HG03103 (cell line): ENCODE measurements at regions not wholly inside any gene's neighbourhood (a gene's known extent, or its start where the extent isn't known, plus 50 kb on each side); places are given as distances from the start of the nearest gene placed in this dataset.

Experiments used
- ATAC-seq: cut with Tn5 transposase; IDR thresholded peaks from one replicate; pipeline ENCODE4 v1.9.1; 2021; ENCODE audit warnings: low read depth; ENCODE audit not compliant: unreplicated experiment

DNA sequence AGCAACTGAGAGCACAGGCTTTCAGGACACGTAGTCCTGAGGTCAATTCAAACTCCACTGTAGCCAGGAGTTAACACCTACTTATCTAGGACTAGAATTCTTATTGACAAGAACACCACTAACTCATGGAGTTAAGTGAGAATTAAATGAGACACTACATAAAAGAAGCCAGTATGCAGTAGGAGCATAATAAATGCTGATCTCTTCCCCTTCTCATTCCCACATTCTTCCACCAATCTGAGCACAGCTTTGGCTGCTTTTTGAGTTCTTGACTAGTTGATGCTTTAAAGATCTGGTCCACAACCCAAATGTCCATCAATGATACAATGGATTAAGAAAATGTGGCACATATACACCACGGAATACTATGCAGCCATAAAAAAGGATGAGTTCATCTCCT is 55.2 kb downstream of the TTC32 start:
- ATAC-seq = no peak

DNA sequence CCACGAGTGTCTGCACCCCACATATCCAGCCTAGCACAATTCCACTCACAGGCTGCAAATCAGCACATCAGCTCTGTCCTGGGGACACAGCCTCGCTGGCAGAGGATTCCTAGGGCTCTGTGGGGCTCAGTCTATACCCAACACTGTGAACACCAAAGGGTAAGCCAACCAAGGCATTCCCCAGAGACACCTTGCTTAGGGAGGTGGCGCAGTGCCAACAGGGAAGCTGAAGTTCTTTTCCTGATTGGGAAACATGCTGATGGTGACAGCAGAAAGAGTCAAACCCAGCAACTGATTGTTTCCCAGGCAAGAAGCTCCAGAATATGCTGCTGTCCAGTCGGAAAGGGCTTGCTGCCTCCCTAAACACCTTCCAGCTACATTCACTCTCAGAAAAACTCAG is 55.8 kb downstream of the TTC32 start:
- no peak for ATAC-seq

DNA sequence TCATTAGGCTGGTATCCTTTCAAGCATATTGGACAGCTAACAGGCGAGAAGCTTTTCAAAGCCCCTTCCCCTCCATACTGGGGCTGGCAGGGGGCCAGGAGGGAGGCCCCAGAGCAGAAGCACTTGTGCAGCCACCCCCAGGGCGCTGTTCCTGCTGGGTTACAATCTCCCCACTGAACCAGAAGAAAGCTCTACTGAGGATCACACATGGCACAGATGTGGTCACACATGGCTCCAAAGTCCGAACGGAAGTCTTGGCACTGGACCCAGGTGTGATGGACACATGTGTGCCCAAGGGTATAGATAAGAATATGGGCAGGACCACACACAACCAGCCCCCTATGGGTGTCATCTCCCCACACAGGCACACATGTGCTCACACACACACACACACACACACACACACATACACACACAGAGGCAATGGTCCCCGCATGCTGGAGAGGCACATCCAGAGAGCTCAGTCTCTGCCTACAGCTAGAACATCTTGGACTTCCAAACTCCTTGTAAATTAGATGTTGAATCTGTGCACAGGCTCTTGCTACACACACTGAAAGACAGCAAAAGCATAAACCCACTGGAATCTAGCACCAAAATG is 56.4 kb downstream of the TTC32 start:
- no peak for ATAC-seq

DNA sequence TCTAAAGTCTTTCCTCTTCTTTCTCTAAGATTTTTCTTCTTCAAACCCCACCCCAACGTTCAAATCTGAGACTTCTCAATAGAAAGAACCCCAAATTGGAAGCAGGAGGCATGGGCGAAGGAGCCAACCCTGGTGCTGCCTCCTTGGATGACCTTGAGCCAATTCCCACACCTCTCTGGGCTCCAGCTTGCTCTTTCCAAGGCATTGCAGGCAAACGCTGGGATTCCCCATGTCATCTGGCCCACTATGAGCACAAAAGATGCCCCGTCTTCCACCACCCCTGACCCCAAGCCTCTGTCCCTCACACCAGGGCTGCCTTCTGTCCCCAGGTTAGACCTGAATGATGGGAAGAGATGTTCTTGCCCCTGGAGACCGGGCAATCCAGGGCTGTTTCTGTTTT is 57.0 kb downstream of the TTC32 start:
- no peak for ATAC-seq

DNA sequence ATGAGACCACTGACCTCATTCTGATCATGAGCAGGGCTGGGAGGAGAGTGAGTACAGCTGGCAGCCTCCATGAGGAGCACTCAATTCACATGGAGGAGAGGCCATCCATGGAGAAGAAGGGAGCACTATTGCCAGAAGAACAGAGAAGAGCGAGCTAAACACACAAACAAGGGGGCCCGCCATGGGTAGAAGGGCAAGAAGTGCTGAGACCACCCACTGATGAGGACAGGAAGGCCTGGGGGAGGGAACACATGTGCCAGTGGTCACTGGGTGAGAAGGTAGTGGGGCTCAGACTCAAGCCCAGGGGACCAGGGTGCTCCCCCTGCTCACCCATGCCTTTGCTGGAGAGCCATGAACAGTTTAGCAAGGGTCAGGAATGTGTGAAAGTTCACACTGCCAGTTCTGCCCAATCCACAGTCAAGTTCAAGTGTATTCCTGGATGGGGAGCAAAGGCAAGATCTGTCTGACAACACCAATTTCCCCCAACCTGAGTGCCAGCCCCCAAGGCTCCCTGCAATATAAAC is 57.7 kb downstream of the TTC32 start:
- no peak for ATAC-seq

DNA sequence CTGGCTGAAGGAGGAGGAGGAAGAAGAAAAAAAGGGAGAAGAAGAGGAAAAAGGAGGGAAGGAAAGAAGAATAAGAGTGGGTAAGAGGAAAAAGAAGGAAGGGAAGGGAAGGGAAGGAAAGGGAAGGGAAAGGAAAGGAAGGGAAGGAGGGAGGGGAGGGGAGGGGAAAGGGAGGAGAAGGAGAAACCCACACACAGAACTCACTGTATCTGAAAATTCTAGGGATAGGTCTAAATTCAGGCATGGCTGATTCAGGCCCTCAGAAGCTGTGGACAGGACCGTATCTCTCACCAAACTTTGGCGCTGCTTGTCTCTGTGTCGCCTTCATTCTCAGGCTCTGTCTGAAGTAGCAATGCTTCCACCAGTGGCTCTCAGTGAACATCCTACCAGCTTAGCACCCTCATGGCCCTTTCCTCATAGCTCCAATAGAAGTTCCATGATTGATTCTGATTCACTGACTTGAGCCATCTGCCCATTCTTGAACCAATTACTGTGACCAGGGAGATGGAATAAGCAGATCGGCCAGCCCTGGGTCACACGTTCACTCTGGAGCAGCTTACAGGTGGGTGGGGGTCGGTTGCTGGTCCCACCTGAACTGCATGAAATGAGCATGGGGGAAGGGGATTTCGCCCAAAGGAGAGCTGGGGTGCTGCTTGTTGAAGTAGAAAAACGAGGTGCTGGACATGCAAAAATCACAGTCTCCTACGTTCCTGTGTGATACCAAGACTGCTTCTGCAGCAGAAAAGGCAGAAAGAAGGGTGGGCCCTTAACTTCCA is 59.7 kb downstream of the TTC32 start:
- ATAC-seq = no peak

DNA sequence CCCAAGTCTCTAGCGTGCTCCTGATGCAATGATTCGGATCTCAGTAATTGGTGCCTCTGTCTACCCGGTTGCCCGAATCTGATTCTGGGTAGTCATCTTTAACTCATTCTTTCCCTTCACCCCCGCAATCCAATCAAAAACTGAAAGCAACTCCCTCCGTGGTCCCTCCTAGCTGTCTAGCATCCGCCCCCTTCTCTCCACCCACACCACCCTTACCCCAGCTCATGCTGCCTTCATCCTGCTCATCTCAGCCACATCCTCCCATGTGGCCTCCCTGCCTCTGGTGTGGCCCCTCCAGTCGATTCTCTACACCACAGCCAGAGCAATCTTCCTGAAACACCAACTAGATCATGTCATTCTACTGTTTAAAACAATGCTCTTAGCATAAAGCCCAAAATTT is 62.3 kb downstream of the TTC32 start:
- no peak for ATAC-seq

DNA sequence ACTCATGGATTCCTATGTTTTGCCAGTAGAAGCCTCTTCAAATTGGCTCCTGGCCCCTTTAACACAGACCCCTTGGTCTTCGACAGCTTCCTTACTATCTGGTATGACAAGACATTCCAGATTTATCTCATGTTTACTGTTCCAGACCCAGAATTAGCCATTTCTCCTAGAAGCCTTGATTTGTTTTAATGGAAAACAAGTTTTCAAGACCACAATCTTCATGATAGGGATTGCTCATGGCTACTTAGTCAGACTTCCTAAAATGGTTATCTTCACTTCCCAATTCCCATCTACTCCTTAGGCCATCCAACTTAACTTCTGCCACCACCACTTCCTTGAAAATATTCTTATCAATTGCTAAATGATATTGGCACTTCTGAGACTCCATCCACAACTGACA is 63.2 kb downstream of the TTC32 start:
- ATAC-seq = no peak

DNA sequence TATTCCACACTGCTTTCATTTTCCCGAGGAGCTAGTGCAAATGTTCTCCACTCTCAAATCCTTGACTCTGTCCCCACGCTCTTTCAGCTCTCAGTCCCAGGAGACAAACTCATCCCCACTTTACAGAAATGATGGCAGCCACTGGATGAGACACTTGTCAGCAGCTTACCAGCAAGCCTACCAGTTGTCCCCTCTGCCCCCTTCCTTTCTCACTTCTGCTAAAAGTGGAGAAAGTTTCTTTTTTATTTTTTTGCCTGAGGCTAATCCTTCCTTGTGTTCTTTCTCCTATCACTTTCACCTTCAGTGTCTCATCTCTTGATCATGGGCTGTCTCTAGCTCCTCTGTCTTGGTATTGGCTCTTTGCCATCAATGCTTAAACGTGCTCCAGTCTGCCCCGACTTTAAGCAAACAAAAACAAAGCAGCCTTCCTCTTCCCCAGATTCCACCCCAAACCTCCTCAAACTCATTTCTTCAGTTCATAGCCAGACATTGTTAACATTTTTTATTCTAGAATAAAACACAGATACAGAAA is 64.5 kb downstream of the TTC32 start:
- no peak for ATAC-seq

DNA sequence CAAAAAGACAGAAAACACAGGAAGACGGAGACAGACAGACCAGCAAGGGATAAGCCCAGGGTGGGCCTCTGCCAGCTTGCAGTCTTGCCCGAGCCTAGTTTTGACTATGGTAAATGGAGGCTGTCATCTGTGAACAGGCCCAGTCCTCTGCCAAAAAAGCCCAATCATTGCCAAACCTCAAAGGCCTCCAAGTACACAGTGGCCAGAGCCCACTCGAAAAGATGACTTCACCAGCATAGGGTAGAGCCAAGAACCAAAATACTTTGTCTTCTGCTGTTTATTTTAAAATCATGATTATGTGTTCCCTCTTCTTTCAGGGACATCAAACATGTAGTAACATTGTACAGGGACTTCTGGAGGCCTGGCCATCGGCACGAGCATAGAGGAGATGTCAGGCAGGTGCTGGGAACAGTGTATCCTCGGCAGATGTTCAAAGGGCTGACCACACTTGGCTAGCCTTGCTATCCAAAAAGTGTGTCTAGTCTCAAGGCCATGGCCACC is 66.0 kb downstream of the TTC32 start:
- ATAC-seq = no peak

DNA sequence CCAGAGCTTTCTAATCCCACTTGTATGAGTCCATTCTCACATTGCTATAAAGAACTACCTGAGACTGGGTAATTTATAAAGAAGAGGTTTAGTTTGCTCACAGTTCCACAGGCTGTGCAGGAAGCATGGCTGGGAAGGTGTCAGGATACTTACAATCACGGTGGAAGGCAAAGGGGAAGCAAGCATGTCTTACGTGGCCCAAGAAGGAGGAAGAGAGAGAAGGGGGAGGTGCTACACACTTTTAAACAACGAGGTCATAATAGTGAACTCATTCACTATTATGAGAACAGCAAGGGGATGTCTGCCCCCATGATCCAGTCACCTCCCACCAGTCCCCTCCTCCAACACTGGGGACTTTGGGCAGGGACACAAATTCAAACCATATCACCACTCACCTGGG is 67.8 kb downstream of the TTC32 start:
- no peak for ATAC-seq

DNA sequence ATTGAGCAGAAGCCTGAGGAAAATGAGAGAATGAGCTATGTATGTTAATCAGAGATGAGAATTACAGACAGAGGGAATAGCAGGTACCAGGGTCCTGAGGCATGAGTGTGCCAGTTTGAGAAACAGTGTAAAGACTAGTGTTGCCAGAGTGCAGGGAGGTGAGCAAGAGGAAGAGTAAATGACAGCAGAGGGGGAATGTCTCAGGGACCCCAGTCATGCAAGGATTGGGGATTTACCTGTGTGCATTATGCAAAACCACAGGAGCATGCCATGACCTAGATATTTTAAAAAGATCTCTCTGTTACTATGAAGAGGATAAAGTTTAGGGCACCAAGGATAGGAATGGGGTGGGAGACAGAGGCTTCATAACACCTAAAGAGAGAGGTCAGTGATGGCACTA is 72.1 kb downstream of the TTC32 start:
- no peak for ATAC-seq

DNA sequence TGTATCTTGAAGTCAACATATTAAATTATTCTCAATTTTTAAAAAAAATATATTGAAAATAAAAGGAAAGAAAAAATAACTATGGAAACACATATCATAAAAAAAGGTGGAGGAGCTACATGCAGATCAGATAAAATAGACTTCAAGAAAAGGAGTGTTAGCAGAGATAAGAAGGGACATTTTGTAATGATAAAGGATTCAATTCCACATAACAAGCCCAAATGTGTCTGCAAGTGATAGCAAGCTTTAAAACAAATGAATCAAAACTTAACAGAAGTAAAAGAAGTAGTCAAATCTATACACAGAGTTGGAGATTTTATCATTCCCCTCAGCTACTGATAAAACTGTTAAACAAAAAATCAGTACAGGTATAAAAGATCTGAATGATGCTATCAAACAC is 74.9 kb downstream of the TTC32 start:
- ATAC-seq = no peak

DNA sequence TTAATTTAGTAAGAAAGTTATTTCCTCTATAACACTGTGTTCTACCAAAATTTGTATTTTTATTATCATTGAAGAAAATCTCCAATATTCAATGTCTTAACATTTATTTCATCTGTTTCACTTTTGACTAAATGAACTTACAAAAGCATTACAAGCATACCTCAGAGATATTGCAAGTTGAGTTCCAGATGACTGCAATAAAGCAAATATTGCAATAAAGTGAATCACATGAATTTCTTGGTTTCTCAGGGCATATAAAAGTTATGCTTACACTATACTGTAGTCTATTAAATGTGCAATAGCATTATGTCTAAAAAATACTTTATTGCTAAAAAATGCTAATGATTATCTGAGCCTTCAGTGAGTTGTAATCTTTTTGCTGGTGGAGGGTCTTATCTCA is 78.3 kb downstream of the TTC32 start:
- no peak for ATAC-seq

DNA sequence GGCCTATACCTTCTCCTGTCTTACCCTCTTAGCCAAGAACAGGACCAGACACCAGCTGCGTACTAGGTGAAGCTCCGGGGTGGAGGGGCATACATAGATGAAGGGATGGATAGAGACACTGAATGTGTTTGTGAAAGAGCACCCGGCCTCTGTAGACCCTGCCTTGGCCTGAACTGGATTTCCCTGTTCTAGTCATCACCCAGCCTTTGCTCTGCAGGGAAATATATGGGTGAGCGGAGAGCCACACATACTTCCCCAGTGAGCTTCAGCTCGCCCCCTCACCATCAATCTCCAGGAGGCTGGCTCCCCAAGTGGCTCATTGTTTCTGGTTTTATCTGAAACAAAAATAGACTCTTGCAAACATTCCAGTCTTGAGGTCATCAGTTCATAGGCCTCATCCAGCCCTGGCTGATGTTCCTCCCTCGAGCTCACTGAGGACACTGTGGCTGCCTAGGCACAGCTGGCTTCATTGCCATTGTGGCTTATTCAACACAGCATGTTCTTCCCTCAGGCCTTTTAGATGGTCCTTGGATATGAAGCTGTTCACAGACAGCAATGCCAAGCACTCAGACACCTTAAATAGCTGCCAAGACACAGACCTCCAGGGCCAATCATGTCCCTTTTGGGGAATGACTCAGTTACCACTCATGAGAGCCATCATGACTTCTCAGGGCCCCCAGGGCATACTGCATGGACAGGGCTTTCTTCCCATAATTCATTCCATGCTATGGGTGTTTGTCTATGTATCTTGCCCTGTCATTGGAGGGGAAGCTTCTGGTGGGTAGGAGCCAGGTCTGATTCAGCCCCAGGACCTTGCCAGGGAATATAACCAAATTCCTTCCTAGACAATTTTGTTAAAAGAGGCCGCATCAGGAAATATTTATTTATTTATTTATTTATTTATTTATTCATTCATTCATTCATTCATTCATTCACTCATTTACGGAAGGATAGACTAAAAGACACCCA is 82.4 kb downstream of the TTC32 start:
- ATAC-seq = no peak

DNA sequence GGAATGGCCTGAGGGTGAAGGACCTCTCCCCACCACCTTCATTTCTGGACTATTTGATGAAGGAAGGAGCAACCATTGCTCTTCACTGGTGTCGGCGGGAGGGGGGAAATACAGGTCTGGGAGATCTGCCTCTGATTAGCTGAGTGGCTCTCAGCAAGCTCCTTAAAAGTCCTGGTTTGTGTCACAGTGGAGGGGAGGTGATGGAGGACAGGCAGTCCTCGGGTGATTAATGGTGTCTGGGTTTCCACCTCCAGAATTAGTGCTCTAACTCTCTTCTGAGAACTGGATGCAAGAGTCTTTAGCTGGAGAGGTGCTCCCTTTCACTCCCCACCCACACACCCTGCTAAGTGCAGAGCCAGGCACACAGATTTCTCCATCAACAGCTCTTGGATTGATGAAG is 83.2 kb downstream of the TTC32 start:
- ATAC-seq = no peak

DNA sequence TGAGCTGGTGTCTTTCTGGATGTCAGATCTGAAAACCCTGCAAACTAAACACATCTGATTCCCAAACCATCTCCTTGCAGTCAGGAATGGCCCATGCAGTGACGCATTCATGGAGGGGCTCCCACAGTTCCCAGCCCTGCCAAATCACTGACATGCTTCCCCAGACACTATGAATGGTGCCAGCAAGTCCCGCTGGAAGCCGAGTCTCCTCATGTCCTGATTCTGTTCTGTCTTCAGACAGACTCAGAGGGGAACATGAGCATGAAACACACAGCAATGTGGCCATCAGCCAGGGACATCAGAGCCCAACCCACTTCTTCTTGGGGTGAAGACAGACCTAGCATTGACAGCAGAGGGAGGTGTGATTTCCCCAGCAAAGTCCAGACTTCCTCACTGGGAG is 83.7 kb downstream of the TTC32 start:
- ATAC-seq = no peak

DNA sequence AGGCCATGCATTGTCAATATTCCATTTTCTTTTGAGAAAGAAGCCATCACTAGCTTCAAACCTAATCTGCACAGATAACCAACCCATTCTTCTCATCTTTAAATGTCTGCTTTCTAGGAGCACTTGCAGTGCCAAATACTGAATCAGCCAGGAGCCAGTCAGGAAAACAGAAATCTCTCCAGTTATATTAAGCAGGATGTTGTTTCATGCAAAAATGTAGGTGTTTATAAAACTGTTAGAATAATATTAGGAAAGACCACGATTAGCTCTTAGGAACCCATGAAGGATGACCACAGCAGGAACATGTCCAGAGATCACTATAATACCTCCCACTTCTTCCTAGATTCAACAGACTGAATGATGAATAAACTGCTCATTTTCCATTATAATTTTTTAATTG is 86.0 kb downstream of the TTC32 start:
- ATAC-seq = no peak

DNA sequence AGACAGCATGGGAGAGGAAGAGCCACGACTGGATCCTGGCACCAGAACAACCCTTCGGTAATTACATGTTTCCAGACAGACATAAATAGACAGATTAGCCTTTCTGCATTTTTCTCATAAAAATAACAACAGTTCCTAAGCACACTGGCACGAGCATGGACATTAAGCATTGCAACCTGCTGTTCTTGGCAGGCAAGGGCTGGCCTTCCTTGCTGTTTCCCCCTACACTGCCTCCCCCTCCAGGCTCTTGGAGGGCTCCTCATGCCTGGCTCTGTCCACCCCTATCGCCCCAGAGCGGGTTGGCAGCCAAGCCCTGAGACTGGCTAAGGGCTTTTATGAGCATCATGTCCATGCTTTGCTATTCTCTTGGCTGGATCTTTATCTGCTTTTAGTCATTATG is 89.6 kb downstream of the TTC32 start:
- no peak for ATAC-seq

DNA sequence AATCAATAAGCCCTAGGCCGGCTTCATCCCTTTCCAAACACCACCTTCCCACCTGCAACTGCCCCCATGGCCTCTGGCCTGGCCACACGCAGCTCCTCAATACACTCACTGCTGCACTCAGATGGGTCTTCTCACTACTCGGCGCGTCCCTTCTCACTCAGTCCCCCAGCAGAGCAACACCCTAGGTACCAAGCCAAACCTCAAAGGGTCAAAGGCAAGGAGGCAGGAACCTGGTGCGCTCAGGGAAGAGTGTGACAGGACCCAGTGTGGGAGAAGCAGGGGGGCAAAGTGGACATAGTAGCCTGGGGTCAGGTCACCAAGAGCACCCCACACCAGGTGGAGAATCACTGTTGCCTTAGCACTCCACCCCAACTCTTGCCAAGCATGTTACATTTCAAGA is 90.6 kb downstream of the TTC32 start:
- no peak for ATAC-seq

DNA sequence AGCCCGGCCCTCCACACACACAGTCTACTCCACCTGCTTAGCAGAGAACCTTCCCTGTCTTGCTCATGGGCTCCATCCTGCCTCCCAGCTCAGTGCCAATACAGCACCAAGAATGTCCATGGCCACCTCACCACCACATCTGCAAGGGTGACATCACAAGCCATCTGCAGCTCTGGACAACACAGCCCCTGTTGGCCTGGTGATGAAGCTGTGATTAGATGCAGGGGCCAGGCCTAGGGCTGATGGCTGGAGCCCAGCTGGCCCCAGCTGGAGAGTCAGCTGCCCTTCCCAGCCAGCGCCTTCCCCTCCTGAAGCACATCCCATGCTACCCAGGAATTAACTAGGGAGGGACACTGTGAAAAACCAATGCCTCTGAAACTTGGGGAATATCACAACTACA is 91.1 kb downstream of the TTC32 start:
- ATAC-seq = no peak
